A549 (cell line): ENCODE measurements at regions not wholly inside any gene's neighbourhood (a gene's known extent, or its start where the extent isn't known, plus 50 kb on each side); places are given as distances from the start of the nearest gene placed in this dataset.

Source experiments
- ATAC-seq, 2 experiments: fragments of 200-7000 bp in 1 of 2; fragments of >200 bp in 1 of 2; cut with Nextera tagmentation in 1 of 2; cut with Tn5 transposase in 1 of 2; 3 replicates each; pipeline versions ENCODE4 v1.8.0 to v1.9.1; 2018 to 2020; ENCODE audit warnings: mild to moderate bottlenecking in 1 of 2, moderate library complexity in 1 of 2
- CTCF ChIA-PET: fragments of 300-600 bp; sonication (Branson Sonifier 250); formaldehyde crosslinking; extraction: SDS; loops from one replicate; lab custom pipeline; 2021; ENCODE audit warnings: antibody characterized with exemption, inconsistent platforms; lab: Yijun Ruan, JAX
- POLR2A ChIA-PET: fragments of 350-600 bp; formaldehyde crosslinking; extraction: SDS; loops from one replicate; lab custom pipeline; 2021; ENCODE audit warnings: antibody characterized with exemption, inconsistent platforms; lab: Yijun Ruan, JAX
- DNase-seq, 2 experiments: peaks; one replicate each; pipeline versions ENCODE4 v3.0.0 to v3.0.0-alpha.2; 2011 to 2016; ENCODE audit warnings: low read depth in 1 of 2, low spot score in 1 of 2
- FAIRE-seq: peaks from 2 replicates; lab custom pipeline; 2011; peaks lifted over from hg19 to GRCh38; lab: Jason Lieb, UNC
- H3K27ac ChIP-seq, 2 experiments: fragments of >200 bp; sonication (Bioruptor Twin); formaldehyde crosslinking; 3 replicates each; pipeline ENCODE4 v1.5.1; 2016 to 2017
- H3K4me1 ChIP-seq: fragments of >200 bp; sonication (Bioruptor Twin); formaldehyde crosslinking; 3 replicates; pipeline ENCODE4 v1.6.1; 2016
- H3K4me2 ChIP-seq: fragments of >200 bp; sonication (Bioruptor Twin); formaldehyde crosslinking; 3 replicates; pipeline ENCODE4 v1.6.1; 2016
- H3K4me3 ChIP-seq: fragments of >200 bp; sonication (Bioruptor Twin); formaldehyde crosslinking; 3 replicates; pipeline ENCODE4 v1.5.1; 2016
- H3K9me3 ChIP-seq: fragments of >200 bp; sonication (Bioruptor Twin); formaldehyde crosslinking; 3 replicates; pipeline ENCODE4 v1.6.1; 2016
- CEBPB ChIP-seq, 2 experiments: fragments of >200 bp in 1 of 2; sonication (Bioruptor Twin) in 1 of 2; formaldehyde crosslinking in 1 of 2; IDR thresholded peaks; 2 replicates each; pipeline ENCODE4 v1.6.1; 2012 to 2016
- EHMT2 ChIP-seq: fragments of 200-600 bp; sonication (generic); IDR thresholded peaks from 2 replicates; pipeline ENCODE4 v1.6.1; 2016; ENCODE audit warnings: antibody characterized with exemption, low read depth, mild to moderate bottlenecking, moderate library complexity
- EP300 ChIP-seq, 2 experiments: fragments of >200 bp; sonication (Bioruptor Twin); formaldehyde crosslinking; IDR thresholded peaks; 2 replicates in 1 of 2; 3 replicates in 1 of 2; pipeline ENCODE4 v1.6.1; 2016 to 2017
- FOSB ChIP-seq: fragments of 250-450 bp; sonication (Bioruptor Pico); IDR thresholded peaks from 2 replicates; pipeline ENCODE4 v1.5.0; 2020; ENCODE audit warnings: mild to moderate bottlenecking, moderate library complexity
- FOSL2 ChIP-seq, 2 experiments: fragments of 450-650 bp in 1 of 2; fragments of >200 bp in 1 of 2; sonication (Bioruptor Twin) in 1 of 2; formaldehyde crosslinking; IDR thresholded peaks; 2 replicates each; pipeline versions ENCODE4 v1.5.0 to v1.6.1; 2016 to 2020; ENCODE audit warnings: mild to moderate bottlenecking in 1 of 2, moderate library complexity in 1 of 2
- GATA3 ChIP-seq: IDR thresholded peaks from 2 replicates; pipeline ENCODE4 v1.6.1; 2012; ENCODE audit warnings: borderline replicate concordance
- HES2 ChIP-seq: fragments of >200 bp; sonication (Bioruptor Twin); formaldehyde crosslinking; IDR thresholded peaks from 2 replicates; pipeline ENCODE4 v1.6.1; 2016
- HOXA7 ChIP-seq: fragments of 250-450 bp; sonication (Bioruptor Pico); IDR thresholded peaks from 2 replicates; pipeline ENCODE4 v1.5.0; 2020; ENCODE audit warnings: mild to moderate bottlenecking, moderate library complexity
- HOXB13 ChIP-seq: fragments of 250-450 bp; sonication (Bioruptor Pico); IDR thresholded peaks from 2 replicates; pipeline ENCODE4 v1.5.0; 2020; ENCODE audit warnings: low read depth, mild to moderate bottlenecking, moderate library complexity
- HOXB5 ChIP-seq: fragments of 250-450 bp; sonication (Bioruptor Pico); IDR thresholded peaks from 2 replicates; pipeline ENCODE4 v1.5.0; 2020; ENCODE audit warnings: mild to moderate bottlenecking, moderate library complexity
- JUN ChIP-seq, 2 experiments: fragments of >200 bp; sonication (Bioruptor Twin); formaldehyde crosslinking; IDR thresholded peaks; 2 replicates in 1 of 2; 3 replicates in 1 of 2; pipeline ENCODE4 v1.6.1; 2016 to 2017
- KDM1A ChIP-seq: fragments of 200-600 bp; sonication (generic); IDR thresholded peaks from 2 replicates; pipeline ENCODE4 v1.6.1; 2016; ENCODE audit warnings: low read depth, mild to moderate bottlenecking
- KDM5A ChIP-seq: fragments of 200-600 bp; sonication (generic); IDR thresholded peaks from 2 replicates; pipeline ENCODE4 v1.6.1; 2016; ENCODE audit warnings: antibody characterized with exemption, mild to moderate bottlenecking
- MAZ ChIP-seq: fragments of 150-350 bp; IDR thresholded peaks from 2 replicates; pipeline ENCODE4 v1.6.1; 2014; ENCODE audit warnings: antibody characterized with exemption, low read depth, low read length, borderline replicate concordance
- MYC ChIP-seq: IDR thresholded peaks from 2 replicates; pipeline ENCODE4 v1.6.1; 2012; ENCODE audit warnings: mild to moderate bottlenecking, inconsistent platforms, low read length, improper control_type of control experiment, borderline replicate concordance
- NPAS2 ChIP-seq: fragments of 250-450 bp; sonication (Bioruptor Pico); IDR thresholded peaks from 2 replicates; pipeline ENCODE4 v1.8.0; 2022; ENCODE audit warnings: mild to moderate bottlenecking, moderate library complexity, borderline replicate concordance
- POLR2A ChIP-seq: IDR thresholded peaks from 2 replicates; pipeline ENCODE4 v1.6.1; 2012; ENCODE audit warnings: mild to moderate bottlenecking, low read length
- RARB ChIP-seq: fragments of 250-450 bp; sonication (Bioruptor Pico); IDR thresholded peaks from 2 replicates; pipeline ENCODE4 v1.8.0; 2021; ENCODE audit warnings: mild to moderate bottlenecking, moderate library complexity
- REST ChIP-seq: fragments of 200-600 bp; sonication (generic); IDR thresholded peaks from 2 replicates; pipeline ENCODE4 v1.6.1; 2016; ENCODE audit warnings: antibody characterized with exemption, mild to moderate bottlenecking, moderate library complexity
- RFX5 ChIP-seq: fragments of 450-650 bp; IDR thresholded peaks from 2 replicates; pipeline ENCODE4 v1.7.1; 2014; ENCODE audit warnings: antibody characterized with exemption, mild to moderate bottlenecking, moderate library complexity
- SREBF2 ChIP-seq: fragments of 450-650 bp; IDR thresholded peaks from 2 replicates; pipeline ENCODE4 v1.6.1; 2014; ENCODE audit warnings: mild to moderate bottlenecking, moderate library complexity
- TFCP2L1 ChIP-seq: fragments of 250-450 bp; sonication (Bioruptor Pico); IDR thresholded peaks from 2 replicates; pipeline ENCODE4 v1.5.0; 2021; ENCODE audit warnings: mild to moderate bottlenecking
- ZC3H11A ChIP-seq: fragments of 450-650 bp; IDR thresholded peaks from 2 replicates; pipeline ENCODE4 v1.6.1; 2014; ENCODE audit warnings: antibody characterized with exemption, mild to moderate bottlenecking
- ZFP36 ChIP-seq: fragments of 450-650 bp; IDR thresholded peaks from 2 replicates; pipeline ENCODE4 v1.6.1; 2014; ENCODE audit warnings: borderline replicate concordance; ENCODE audit not compliant: partially characterized antibody
- ZSCAN20 ChIP-seq: fragments of 250-450 bp; sonication (Bioruptor Pico); IDR thresholded peaks from 2 replicates; pipeline ENCODE4 v1.8.0; 2022; ENCODE audit warnings: mild to moderate bottlenecking, moderate library complexity
- WGBS: methylation state at CpG from one replicate; pipeline ENCODE4 v1.1.6; 2017; ENCODE audit errors: missing lambda C conversion rate; 5-methylcytosine and 5-hydroxymethylcytosine counted together

- TF ChIP-seq GATA3 (no peak), ZSCAN20 (CRISPR knock-in tag) (no peak), MYC (no peak)
These were observed 856.2 kb downstream of the BCL11B start (continued) for GRCh38 chr14:98415766-98416165.

GRCh38 chr14:98417001-98417400, 855.0 kb downstream of the BCL11B start:
- H3K9me3 ChIP-seq, result no peaks in the 10 kb centered on the region
- FAIRE-seq, result no peak
- no peak for ATAC-seq
- no peak overlapping the region for H3K4me3 ChIP-seq
- no peak overlapping the region for H3K4me2 ChIP-seq
- no peak for DNase-seq
- H3K27ac ChIP-seq, result no peak overlapping the region
- ChIA-PET CTCF (no interaction called here), POLR2A (no interaction called here)
- WGBS, result 28% methylated on average over 15 of the region's 15 CpGs
- no peaks in the 10 kb centered on the region for H3K4me1 ChIP-seq
- TF ChIP-seq ZC3H11A (no peak), KDM1A (no peak), HOXA7 (CRISPR knock-in tag) (no peak)

- H3K4me3 ChIP-seq, result no peak overlapping the region
- ChIA-PET CTCF (no interaction called here), POLR2A (no interaction called here)
- TF ChIP-seq POLR2A (no peak), JUN (IDR thresholded peaks at IDR 0.05) (no peak), FOSL2 (IDR thresholded peaks at IDR 0.05) (no peak), FOSL2 (CRISPR knock-in tag; IDR thresholded peaks at IDR 0.05) (no peak), TFCP2L1 (CRISPR knock-in tag) (no peak), RARB (CRISPR knock-in tag) (no peak), EHMT2 (no peak), MAZ (no peak), CEBPB (IDR thresholded peaks at IDR 0.05) (no peak), RFX5 (no peak), HOXB5 (no peak), EP300 (IDR thresholded peaks at IDR 0.05) (no peak), HOXB13 (CRISPR knock-in tag) (no peak), NPAS2 (no peak), KDM5A (no peak), HES2 (no peak)
- no peaks in the 10 kb centered on the region for H3K4me1 ChIP-seq
- H3K4me2 ChIP-seq, result no peak overlapping the region
- 3% methylated on average over 2 of the region's 2 CpGs for WGBS
- DNase-seq (no peak), ATAC-seq (no peak), FAIRE-seq (no peak)
- H3K9me3 ChIP-seq, result no peaks in the 10 kb centered on the region
- no peak overlapping the region for H3K27ac ChIP-seq
These were observed 843.5 kb downstream of the BCL11B start for GRCh38 chr14:98428483-98428994.

GRCh38 chr14:98433436-98433835, 838.6 kb downstream of the BCL11B start:
- Histone ChIP-seq H3K9me3 (no peaks in the 10 kb centered on the region), H3K4me1 (no peaks in the 10 kb centered on the region), H3K27ac (no peak overlapping the region)
- WGBS, result 3% methylated on average over 4 of the region's 4 CpGs
- no peak for ATAC-seq
- CTCF ChIA-PET, result no interaction called here
- no peak for TF ChIP-seq MAZ
- no peak for TF ChIP-seq ZFP36
- TF ChIP-seq FOSB, result no peak
- no peak for TF ChIP-seq SREBF2
- no peak for TF ChIP-seq REST
- no peak for TF ChIP-seq HOXB5
- no peak for TF ChIP-seq FOSL2 (IDR thresholded peaks at IDR 0.05)
- TF ChIP-seq FOSL2 (CRISPR knock-in tag; IDR thresholded peaks at IDR 0.05), result no peak
- TF ChIP-seq ZC3H11A, result no peak
- TF ChIP-seq, all 56 proteins: peak for 0
- no peak overlapping the region for H3K4me2 ChIP-seq
- H3K4me3 ChIP-seq, result no peak overlapping the region
- POLR2A ChIA-PET, result no interaction called here
- FAIRE-seq, result no peak
- DNase-seq, result no peak
